ENCODE measurements at regions not wholly inside any gene's neighbourhood (a gene's known extent, or its start where the extent isn't known, plus 50 kb on each side); places are given as distances from the start of the nearest gene placed in this dataset.
"Not testable (repeated sequence)": the region's sequence is repeated elsewhere in the genome, so short reads cannot be mapped to it uniquely, and the experiment has no call there.

DNA sequence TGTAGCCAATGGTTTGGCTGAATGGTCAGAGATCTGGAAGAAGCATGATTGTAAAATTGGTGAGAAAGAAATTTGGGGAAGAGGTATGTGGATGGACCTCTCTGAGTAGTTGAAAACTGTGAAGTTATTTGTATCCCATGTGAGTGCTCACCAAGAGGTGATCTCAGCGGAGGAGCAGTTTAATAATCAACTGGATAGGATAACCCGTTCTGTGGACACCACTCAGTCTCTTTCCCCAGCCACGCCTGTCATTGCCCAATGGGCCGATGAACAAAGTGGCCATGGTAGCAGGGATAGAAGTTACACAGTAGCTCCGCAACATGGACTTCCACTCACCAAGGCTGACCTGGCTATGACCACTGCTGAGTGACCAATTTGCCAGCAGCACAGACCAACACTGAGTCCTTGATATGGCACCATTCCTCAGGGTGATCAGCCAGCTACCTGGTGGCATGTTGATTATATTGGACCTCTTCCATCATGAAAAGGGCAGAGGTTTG lies 257.4 kb upstream of the ATXN7L3B start:
- DNase-seq (ENCODE audit: low spot score): no peak

DNA sequence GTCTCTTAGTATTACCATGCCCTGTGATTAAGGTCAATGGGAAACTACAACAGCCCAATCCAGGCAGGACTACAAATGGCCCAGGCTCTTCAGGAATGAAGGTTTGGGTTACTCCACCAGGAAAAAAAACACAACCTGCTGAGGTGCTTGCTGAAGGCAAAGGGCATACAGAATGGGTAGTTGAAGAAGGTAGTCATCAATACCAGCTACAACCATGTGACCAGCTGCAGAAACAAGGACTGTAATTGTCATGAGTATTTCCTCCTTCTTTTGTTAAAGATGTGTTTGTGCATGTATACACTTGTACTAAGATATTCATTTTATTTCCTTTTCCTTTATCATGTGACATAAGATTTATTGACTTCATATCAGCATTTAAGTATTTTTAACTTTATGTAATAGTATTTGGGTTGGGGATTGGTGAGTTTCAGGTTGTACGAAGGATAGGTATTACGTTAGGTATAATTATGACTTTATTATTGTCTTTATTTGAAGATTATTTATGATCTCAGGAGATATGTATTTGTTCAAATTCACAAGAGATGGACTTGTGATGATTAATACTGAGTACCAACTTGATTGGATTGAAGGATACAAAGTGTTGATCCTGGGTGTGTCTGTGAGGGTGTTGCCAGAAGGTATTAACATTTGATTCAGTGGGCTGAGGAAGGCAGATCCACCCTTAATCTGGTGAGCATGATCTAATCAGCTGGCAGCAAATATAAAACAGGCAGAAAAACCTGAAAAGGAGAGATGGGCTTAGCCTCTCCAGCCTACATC lies 256.0 kb upstream of the ATXN7L3B start:
- not testable (repeated sequence) for DNase-seq (ENCODE audit: low spot score)

DNA sequence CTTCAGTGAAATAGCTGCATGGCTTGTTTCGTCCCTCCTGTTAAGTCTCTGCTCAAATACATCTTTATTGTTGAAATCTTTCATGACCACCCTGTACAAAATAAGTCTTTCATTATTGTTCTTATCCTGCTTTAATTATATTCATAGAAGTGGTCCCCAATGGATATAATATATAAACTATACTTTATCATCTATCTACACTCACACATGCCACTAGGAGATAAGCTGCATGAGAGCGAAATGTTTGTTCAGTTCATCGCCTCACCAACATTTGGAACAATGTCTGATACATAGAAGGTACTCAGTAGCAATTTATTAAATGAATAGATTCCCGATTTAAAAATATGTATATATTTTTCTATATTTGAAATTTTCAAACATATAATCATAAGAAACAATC lies 254.0 kb upstream of the ATXN7L3B start:
- no peak for DNase-seq (ENCODE audit: low spot score)

DNA sequence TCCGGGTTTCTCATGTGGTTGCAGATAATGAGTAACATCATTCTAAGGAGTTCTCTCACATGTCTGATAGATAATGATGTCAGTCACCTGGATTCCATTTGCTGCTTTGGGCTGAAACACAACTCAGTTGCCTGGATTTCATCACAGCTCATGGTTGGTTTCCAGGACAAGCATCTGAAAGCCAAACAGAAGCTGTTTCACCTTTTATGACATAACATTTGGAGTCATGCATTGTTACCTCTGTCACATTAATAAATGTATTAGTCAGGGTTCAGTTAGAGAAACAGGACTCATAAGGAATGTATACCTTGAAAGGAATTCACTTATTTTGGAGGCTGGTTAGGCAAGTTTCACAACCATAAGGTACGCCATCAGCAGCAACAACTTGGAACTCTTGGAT lies 251.9 kb upstream of the ATXN7L3B start:
- no peak for DNase-seq (ENCODE audit: low spot score)

DNA sequence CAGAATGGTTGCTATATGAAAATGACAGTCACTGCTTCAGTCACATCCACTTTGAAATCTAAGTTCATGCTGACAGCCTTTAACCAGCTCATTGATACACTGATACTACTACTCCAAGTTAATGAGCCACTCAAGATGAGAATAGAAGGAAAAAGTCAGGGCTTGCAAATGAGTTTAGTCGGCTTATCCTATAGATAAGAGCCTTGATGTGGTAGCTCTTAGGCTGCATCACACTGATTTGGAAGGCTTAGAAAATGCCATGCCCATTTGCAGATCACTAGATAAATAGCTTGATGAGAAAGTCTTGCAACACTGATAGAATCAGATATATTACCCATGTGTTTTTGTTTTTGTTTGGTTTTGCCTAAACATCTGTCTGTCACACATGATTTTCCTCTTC lies 251.4 kb upstream of the ATXN7L3B start:
- no peak for DNase-seq (ENCODE audit: low spot score)

DNA sequence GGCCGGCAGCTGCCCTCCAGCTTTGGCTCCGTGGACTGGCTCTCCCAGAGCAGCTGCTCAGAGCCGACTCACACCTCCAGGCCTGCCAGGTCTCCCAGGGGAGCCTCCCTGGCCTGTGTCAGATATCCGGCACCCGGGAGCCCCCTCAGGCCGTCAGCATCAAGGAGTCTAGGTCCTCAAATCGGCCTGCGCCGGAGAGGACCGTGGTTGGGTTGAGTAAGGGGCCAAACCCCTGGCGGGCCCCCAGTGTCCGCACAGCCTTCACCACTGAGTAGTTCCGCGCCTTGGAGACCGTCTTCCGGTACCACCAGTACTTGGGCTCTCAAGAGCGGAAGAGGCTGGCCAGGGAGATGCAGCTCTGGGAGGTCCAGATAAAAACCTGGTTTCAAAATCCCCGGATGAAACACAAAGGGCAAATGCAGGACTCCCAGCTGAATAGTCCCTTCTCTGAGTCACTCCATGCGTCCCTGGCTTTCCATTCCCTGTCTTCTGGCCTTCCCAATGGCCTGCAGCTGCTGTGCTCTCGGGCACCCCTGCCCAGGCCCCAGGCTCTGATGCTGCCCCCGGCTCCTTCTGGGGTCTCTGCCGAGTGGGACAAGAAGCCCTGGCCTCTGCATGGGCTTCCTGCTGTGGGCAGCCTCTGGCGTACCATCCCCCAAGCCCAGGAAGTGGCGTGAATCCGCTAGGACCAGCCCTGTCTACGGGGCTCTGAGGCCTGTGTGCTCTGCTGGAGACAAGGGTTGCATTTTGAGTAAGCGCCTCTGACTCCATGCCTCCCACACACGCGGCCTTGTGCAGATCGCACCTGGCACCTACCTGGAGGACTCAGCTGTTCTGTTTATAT lies 245.1 kb upstream of the ATXN7L3B start:
- no peak for DNase-seq (ENCODE audit: low spot score)

DNA sequence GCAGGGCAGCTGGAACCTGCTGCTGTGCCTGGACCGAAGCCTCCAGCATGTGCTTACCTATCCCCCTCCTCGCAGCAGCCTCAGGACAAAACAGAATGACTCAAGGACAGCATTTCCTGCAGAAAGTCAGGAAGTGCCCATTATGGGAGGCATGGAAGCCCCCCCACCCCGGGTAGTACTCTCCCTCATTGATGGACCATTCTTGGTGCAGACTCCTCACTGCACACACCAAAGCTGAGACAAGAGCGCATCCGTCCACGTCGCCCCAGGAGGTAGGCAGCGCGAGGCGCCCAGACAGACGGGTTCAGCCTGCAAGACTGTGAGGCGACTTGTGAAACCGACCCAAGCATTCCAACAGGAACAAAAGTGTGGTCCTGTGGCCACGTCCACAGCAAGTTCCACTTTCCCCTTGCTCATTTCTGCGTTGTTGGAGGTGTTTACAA lies 243.9 kb upstream of the ATXN7L3B start:
- no peak for DNase-seq (ENCODE audit: low spot score)

DNA sequence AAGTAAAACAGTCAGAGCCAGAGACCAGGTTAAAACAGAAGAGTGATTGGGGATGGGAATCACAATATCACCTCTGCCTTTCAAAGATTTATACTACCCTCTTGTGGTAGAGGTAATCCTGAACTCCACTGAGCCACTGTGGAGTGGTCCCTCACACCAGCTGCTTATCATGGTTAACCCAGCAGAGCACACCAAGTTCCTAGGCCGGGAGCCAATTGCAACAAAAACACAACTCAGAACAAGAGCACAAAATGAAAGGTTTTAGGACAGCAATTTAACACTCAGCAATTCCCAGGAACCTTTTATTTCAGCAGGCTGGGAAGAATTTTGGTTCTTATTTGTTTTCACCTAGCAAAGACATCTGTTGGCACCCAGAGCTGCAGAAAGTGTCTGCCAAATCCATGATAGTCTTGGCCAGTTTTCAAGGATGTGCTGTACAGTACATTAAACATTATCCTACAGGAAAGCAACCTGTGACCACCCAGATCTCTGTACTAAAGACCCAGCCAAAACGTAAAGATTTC lies 220.5 kb upstream of the ATXN7L3B start:
- DNase-seq (ENCODE audit: low spot score): peak; percentile 9

DNA sequence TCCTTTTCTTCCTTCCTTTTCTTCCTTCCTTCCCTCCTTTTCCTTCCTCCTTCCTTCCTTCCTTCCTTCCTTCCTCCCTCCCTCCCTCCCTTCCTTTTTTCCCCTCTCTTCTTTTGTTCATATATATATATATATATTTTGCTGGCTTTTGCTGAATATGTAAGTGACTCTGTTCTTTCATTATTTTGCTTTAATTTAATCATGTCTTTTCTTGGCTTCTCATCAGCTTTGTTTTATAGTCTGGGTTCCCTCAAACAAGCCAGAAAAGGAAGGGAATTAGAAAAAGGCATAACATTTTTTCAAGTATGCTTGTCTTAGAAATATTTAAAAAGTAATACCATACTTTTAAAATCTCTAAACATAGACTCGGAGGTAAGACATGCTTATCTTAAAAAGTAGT lies 219.9 kb upstream of the ATXN7L3B start:
- no peak for DNase-seq (ENCODE audit: low spot score)

DNA sequence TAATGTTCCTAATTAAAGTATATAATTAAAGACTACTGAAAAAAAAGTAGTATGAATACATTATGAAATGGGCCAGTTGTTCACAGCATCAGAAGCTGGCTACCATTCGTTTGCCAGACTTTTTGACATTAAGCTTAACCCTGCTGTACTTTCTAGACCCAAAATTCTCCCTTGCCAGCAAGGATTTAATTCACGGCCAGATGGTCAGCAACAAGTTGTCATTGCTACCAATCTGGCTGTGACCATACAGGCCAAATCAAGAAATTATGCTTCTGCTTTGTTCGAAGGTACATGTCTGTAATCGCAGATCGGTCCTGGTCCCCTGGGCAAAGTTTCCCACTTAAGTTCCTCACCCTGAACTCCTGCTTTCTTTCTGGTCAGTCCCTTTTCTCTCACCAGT lies 217.7 kb upstream of the ATXN7L3B start:
- no peak for DNase-seq (ENCODE audit: low spot score)

DNA sequence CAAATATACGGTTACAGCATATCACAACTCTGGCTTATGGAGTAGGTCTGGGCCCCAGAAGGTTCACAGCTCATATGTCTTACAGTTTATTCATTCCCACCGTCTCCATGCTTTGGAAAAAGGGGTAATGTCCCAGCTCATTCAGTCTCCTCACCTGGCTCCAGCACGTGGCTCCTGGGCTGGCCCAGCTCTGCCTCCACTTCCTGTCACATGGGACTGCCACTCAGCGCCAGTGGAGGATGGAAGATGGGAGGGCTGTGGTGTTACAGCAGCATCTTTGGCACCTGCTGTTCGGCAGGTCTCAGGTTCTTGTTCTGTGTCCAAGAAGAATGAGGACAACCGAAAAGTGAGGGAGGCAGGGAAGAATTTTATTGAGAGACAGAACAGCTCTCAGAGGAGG lies 216.3 kb upstream of the ATXN7L3B start:
- no peak for DNase-seq (ENCODE audit: low spot score)

DNA sequence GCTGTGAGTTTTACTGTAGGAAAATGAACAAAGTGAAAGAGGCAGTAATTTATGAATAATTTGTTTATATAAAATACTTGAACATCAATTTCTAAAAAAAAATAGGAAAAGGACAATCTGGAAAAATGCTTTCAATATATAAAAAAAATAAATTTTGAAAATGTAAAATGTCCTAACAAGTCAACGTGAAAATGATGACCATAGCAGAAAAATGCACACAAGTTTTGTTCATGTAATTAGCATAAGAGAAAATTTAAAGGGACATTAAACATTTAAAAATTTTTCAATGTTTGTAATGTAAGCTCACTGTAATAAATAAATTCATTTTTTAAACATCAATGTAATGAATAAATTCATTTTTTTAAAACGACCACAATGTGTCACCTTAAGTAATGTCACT lies 214.8 kb upstream of the ATXN7L3B start:
- no peak for DNase-seq (ENCODE audit: low spot score)

DNA sequence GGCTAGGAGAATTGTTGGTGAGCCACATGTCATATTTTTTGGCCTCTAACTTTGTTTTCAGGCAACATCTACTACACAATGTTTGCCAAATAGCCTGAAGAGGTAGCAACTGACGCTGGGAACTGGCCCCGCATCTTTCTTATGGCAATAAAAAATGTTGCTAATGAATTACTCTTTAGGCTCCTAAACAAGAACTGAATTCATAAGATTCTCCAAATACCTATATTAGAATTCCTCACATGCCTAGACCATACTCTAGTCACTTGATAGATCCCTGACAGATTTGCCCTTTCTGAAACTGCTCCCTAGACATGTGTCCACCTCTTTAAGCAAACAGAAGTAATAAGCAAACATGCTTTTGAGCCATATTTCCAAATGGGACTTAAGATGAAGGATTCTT lies 209.0 kb upstream of the ATXN7L3B start:
- no peak for DNase-seq (ENCODE audit: low spot score)

DNA sequence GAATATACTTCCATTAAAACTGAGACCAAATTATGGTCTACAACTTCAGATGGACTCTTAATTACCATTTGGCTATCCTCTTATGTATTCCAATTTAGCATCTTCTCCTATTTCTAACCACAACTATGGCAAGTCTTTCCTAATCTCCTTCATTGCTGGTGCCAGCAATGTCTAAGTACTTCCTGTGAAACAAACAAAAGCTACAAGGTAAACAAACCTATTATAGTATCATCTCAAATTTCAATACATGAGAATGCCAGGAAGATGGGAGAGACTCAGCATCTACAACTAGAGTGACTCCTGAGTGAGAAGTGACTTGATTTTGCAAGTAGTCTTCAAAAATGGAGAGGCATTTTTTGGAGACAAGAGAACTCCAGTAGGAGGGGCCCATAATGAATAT lies 202.9 kb upstream of the ATXN7L3B start:
- DNase-seq (ENCODE audit: low spot score): no peak

DNA sequence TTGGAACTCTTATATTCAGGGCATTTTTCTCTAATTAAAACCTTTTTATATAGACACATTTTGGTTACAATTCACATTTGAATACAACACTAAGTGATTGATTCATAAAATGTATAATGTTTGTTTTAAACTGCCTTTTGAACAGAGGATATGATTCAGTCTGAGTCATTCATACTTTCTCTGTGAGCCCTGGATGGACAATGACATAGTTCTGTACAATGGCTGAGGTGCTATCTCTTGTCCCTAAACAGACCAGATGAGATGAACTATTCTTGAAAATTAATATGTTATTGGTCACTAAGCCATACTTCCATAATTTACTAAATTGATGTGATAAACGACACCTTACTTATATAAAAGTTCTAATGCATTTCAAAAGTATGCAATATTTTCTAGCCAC lies 199.7 kb upstream of the ATXN7L3B start:
- DNase-seq (ENCODE audit: low spot score): no peak

DNA sequence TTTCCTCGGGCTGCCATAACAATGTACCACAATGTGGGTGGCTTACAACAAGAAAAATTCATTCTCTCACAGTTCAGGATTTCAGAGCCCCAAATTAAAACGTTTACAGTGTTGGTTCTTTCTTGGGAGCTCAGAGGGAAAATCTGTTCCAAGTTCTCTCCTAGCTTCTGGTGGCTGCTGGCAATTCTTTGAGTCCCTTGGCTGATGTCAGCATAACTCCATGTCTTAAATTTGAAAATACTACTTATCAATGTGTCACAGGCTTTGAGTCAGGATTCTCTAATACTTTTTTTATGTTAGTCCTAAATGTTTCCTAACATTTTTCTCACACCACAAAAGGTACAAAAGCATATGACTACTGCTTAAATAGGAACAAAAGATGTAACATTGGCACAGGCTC lies 198.4 kb upstream of the ATXN7L3B start:
- DNase-seq (ENCODE audit: low spot score): no peak

DNA sequence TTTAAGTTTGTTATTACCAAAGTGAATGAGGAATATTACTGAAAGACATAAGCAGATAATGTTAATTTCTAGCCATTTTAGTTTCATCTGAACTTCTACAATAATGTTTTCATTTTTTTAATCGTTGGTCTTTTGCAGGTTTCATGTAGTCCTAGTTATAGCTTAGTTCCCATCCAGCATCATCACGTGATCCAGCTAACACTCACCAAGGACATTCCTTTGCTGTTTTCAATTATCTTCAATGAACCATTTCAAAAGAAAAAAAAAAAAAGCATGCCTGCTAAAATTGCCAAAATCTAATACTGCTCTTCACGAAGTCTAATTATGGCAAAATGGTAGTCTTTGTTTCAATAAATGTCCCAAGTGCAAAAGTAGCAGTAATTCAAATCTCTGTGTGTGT lies 187.7 kb upstream of the ATXN7L3B start:
- no peak for DNase-seq (ENCODE audit: low spot score)

DNA sequence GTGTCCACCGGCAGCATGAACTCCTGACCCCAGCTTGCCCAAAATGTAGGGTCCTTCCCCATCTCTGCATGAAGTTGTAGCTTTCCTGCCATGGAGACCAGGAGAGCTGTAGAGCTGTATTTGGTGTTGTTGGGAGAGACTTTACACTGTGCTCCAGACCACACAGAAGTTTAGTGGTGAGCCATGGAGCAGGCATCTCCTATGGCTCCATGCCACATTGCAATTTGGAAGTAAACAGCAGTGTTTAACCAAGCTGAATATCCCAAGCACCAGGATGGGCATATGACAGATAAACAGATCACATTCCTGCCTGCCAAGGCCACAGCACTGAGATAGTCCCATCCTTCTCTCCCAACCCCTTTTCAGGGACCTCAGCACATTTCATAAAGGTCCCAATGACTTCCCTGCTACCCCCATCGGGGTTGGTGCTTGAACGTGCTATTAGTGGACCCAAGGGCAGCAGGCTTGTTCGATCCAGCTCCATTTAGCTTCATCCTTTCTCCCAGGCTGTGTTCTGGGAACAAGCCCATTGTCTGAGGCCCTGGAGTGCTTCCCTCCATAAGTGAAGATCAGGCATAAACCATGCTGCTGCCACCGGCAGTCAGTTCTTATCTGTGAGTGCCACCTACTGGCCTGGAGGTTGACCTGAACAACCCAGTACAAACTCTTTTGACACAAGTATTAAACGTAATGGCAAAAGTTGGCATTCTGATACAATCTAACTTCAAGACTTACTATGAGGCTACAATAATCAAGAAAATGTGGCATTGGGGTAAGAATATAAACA lies 172.3 kb upstream of the ATXN7L3B start:
- no peak for DNase-seq (ENCODE audit: low spot score)

DNA sequence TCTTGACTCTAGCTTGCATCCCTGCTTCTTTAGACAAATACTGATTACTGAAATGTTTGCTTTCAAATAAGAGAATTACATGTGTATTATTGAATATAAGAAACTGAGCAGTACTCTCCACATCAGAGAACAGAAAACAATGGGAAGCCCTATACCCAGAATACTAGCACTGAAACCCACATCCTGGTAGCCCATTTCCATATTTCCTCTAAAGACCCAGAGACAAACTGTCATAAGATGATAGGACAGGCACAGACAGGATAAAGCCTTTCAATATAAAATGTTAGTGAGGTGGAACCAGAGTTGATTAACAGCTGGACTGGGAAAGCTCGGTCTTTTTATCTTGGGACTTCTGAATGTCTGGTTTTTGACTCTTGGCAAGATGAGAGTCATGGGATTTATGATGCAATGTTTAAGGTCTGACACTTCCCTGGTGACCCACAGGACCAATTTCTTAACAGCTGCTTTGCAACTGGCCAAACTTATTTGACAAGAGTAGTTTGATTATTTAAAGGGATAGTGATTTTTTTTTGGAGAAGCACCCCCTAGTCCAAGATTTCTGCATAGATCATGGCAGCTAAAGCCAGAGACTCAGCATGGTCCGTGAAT lies 166.9 kb upstream of the ATXN7L3B start:
- no peak for DNase-seq (ENCODE audit: low spot score)

DNA sequence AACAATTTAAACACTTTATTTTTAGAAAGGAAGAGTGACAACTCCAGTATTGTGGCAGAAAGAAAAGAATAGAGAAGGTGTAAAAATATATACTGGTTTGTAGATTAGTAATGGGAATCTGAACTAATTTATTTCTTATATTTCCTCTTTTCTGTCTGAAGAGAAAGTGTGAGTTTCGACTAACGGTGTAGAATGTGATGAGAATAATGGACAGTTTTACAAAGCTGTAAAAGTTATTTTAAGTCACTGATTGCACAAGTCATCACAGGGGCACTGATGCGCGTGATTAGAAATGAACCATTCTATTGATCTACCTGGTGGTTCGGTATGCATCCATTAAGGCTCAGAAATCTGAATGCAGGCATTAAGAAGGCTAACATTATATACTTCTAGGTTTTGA lies 158.5 kb upstream of the ATXN7L3B start:
- no peak for DNase-seq (ENCODE audit: low spot score)

DNA sequence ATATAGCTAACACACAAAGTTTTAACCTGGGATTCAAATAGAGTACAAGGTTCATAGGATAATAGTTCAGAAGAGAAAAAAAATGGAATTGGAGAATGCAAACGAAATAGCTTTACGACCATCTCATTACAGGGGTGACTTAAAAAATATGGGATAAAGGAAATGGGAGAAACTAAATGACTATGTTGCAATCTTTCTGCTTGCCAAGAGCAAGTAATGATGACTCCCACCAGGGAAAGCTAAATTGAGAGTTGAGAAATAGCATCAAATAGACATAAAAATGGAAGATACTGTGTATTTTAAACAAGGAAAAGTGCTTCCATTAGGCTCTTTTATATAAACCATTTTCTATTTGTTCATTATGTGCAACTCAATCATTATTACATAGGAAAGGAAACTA lies 155.7 kb upstream of the ATXN7L3B start:
- DNase-seq (ENCODE audit: low spot score): no peak

DNA sequence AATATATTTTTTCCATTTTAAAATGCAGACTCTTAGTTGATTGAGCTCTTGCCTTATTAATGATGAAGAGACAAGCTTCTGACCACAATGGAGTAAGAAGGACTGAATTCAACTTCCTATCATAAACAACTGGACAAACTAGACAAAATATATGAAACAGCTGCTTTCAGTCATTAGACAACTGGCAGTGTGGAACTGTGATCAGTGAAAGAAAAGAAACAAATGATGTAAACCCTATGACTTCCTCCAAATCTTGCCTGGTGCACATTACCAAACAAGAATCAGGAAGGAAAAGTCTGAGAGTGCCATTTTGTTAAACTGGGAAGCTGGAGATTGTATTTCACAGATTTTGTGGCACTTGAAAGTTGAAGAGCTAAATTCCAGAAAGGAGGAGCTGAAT lies 154.7 kb upstream of the ATXN7L3B start:
- no peak for DNase-seq (ENCODE audit: low spot score)

Measured in HuH-7.5 (cell line).